Esophagus squamous epithelium (tissue), 5 donors: ENCODE measurements at regions not wholly inside any gene's neighbourhood (a gene's known extent, or its start where the extent isn't known, plus 50 kb on each side); places are given as distances from the start of the nearest gene placed in this dataset.

Experiments used
- DNase-seq: peaks from one replicate; lab custom pipeline; 2025; lab: John Stamatoyannopoulos, UW
- H3K27ac ChIP-seq, 4 donors: fragments of 200-600 bp; sonication (generic); one replicate each; pipeline ENCODE4 v1.5.1; 2016 to 2019; ENCODE audit warnings: mild to moderate bottlenecking in 1 of 4
- H3K27me3 ChIP-seq, 4 donors: fragments of 200-600 bp; sonication (generic); 1 replicate in 3 of 4; 2 replicates in 1 of 4; pipeline versions ENCODE4 v1.5.1 to v1.6.0; 2017 to 2021; ENCODE audit warnings: antibody characterized with exemption in 1 of 4
- H3K36me3 ChIP-seq, 3 donors: fragments of 200-600 bp; sonication (generic); one replicate each; pipeline ENCODE4 v1.5.1; 2016 to 2019
- H3K4me1 ChIP-seq, 3 donors: fragments of 200-600 bp; sonication (generic); one replicate each; pipeline ENCODE4 v1.5.1; 2017 to 2019
- H3K4me3 ChIP-seq, 4 donors: fragments of 200-600 bp; sonication (generic); 1 replicate in 3 of 4; 2 replicates in 1 of 4; pipeline ENCODE4 v1.5.1; 2016 to 2019; ENCODE audit warnings: mild to moderate bottlenecking in 2 of 4, moderate library complexity in 1 of 4
- H3K9me3 ChIP-seq, 3 donors: fragments of 200-600 bp; sonication (generic); one replicate each; pipeline ENCODE4 v1.5.1; 2016 to 2019
- CTCF ChIP-seq, 6 experiments: fragments of 450-650 bp in 4 of 6; fragments of 200-600 bp in 2 of 6; sonication (generic) in 2 of 6; IDR thresholded peaks; one replicate each; pipeline ENCODE4 v1.5.1; 2016 to 2019; ENCODE audit warnings: antibody characterized with exemption in 6 of 6, mild to moderate bottlenecking in 4 of 6, moderate library complexity in 4 of 6
- POLR2A ChIP-seq, 4 donors: fragments of 450-650 bp; IDR thresholded peaks; one replicate each; pipeline ENCODE4 v1.6.1; 2017; ENCODE audit warnings: antibody characterized with exemption in 4 of 4, mild to moderate bottlenecking in 4 of 4, moderate library complexity in 3 of 4
- WGBS, 2 donors: methylation state at CpG; one replicate each; pipeline ENCODE4 v1.1.5; 2018; 5-methylcytosine and 5-hydroxymethylcytosine counted together
- intact Hi-C: fragments of 100-400 bp; cut with DNase I; formaldehyde crosslinking; loops from one replicate; pipeline ENCODE4 v1.15.0; 2022
- donor health status: DM: yes; HTN: yes; CAD: no.

GRCh38 chr20:56816349-56816748 lies 187.2 kb downstream of the TFAP2C start:
- H3K27ac ChIP-seq = no peak overlapping the region
- TF ChIP-seq CTCF (IDR thresholded peaks at IDR 0.05) = no peak
- TF ChIP-seq POLR2A (IDR thresholded peaks at IDR 0.05) = no peak
- H3K4me1 ChIP-seq = peaks cover 3 to 29% (median 4%) of the 10 kb centered on the region in 3 donors
- no peaks in the 10 kb centered on the region for H3K9me3 ChIP-seq
- DNase-seq = no peak
- intact Hi-C loops = no loop called here
- H3K27me3 ChIP-seq = peaks cover 0 to 8% (median 0%) of the 10 kb centered on the region in 4 donors
- 69 to 73% methylated on average over 7 of the region's 7 CpGs for WGBS, 2 donors
- H3K4me3 ChIP-seq = no peak overlapping the region
- no peaks in the 10 kb centered on the region for H3K36me3 ChIP-seq

- Histone ChIP-seq H3K27me3 (peaks cover 0 to 8% (median 0%) of the 10 kb centered on the region in 4 donors), H3K9me3 (no peaks in the 10 kb centered on the region), H3K27ac (no peak overlapping the region), H3K4me1 (peaks cover 3 to 29% (median 4%) of the 10 kb centered on the region in 3 donors), H3K4me3 (no peak overlapping the region), H3K36me3 (no peaks in the 10 kb centered on the region)
- intact Hi-C loops = no loop called here
- no peak for TF ChIP-seq CTCF (IDR thresholded peaks at IDR 0.05)
- no peak for TF ChIP-seq POLR2A (IDR thresholded peaks at IDR 0.05)
- DNase-seq = no peak
- 86 to 89% methylated on average over 5 to 6 of the region's 6 CpGs for WGBS, 2 donors
Measured at GRCh38 chr20:56817780-56818675, 188.9 kb downstream of the TFAP2C start.

- no peak overlapping the region for H3K27ac ChIP-seq
- no peaks in the 10 kb centered on the region for H3K36me3 ChIP-seq
- 82 to 86% methylated on average over 3 of the region's 3 CpGs for WGBS, 2 donors
- no peak for TF ChIP-seq CTCF (IDR thresholded peaks at IDR 0.05)
- TF ChIP-seq POLR2A (IDR thresholded peaks at IDR 0.05) = no peak
- no peak for DNase-seq
- peaks cover 0 to 12% (median 0%) of the 10 kb centered on the region in 3 donors for H3K4me1 ChIP-seq
- intact Hi-C loops = no loop called here
- no peaks in the 10 kb centered on the region for H3K9me3 ChIP-seq
- H3K4me3 ChIP-seq = no peak overlapping the region
- peaks cover 0 to under 1% (median 0%) of the 10 kb centered on the region in 4 donors for H3K27me3 ChIP-seq
Measured at GRCh38 chr20:56820984-56821383, 191.9 kb downstream of the TFAP2C start.

GRCh38 chr20:56826306-56826704 lies 197.2 kb downstream of the TFAP2C start:
- no peak for TF ChIP-seq POLR2A (IDR thresholded peaks at IDR 0.05)
- no peak for TF ChIP-seq CTCF (IDR thresholded peaks at IDR 0.05)

More at GRCh38 chr20:56826306-56826704, 197.2 kb downstream of the TFAP2C start:
- intact Hi-C loops = no loop called here
- H3K9me3 ChIP-seq = no peaks in the 10 kb centered on the region
- H3K4me3 ChIP-seq = peak overlapping the region in 1 of 4 donors; percentile 36
- peak overlapping the region; percentile 44 to 85 (median 76) for H3K27ac ChIP-seq
- H3K4me1 ChIP-seq = peaks cover 8 to 41% (median 15%) of the 10 kb centered on the region in 3 donors
- no peaks in the 10 kb centered on the region for H3K36me3 ChIP-seq
- WGBS, 2 donors = 60 to 78% methylated on average over 4 of the region's 4 CpGs
- DNase-seq = no peak
- peaks cover 0 to 20% (median 2%) of the 10 kb centered on the region in 4 donors for H3K27me3 ChIP-seq
